GM12878 (cell line): ENCODE measurements at regions not wholly inside any gene's neighbourhood (a gene's known extent, or its start where the extent isn't known, plus 50 kb on each side); places are given as distances from the start of the nearest gene placed in this dataset.

Source experiments
- ATAC-seq: fragments of 200-7000 bp; cut with Tn5 transposase; 3 replicates; pipeline ENCODE4 v1.9.1; 2020; ENCODE audit warnings: mild to moderate bottlenecking, moderate library complexity
- BruUV-seq: library from RNA; stranded (reverse); fragments of 400-500 nt; replicated peaks from 2 replicates; lab custom pipeline; 2021; lab: Mats Ljungman, UMichigan
- CTCF ChIA-PET: fragments of 300-600 bp; sonication (Branson Sonifier 250); formaldehyde crosslinking; extraction: SDS; loops from one replicate; lab custom pipeline; 2021; ENCODE audit warnings: inconsistent platforms; lab: Yijun Ruan, JAX
- POLR2A ChIA-PET: fragments of 350-600 bp; formaldehyde crosslinking; extraction: SDS; loops from one replicate; lab custom pipeline; 2021; ENCODE audit warnings: inconsistent platforms; lab: Charles Lee
- RAD21 ChIA-PET: fragments of 300-600 bp; sonication (Branson Sonifier 250); formaldehyde crosslinking; loops from one replicate; lab custom pipeline; 2023; ENCODE audit warnings: antibody characterized with exemption; ENCODE audit not compliant: unreplicated experiment; lab: Charles Lee
- SMC1A ChIA-PET: fragments of 300-600 bp; sonication (Branson Sonifier 250); formaldehyde crosslinking; loops from one replicate; lab custom pipeline; 2023; ENCODE audit not compliant: unreplicated experiment, uncharacterized antibody; lab: Charles Lee
- DNase-seq: peaks from one replicate; pipeline ENCODE4 v3.0.0-alpha.2; 2011; ENCODE audit warnings: low read depth, low spot score
- FAIRE-seq: peaks from 3 replicates; lab custom pipeline; 2011; peaks lifted over from hg19 to GRCh38; lab: Jason Lieb, UNC
- H2AFZ ChIP-seq: 2 replicates; pipeline ENCODE4 v1.6.0; 2011; ENCODE audit warnings: low read depth, low read length, control low read depth; ENCODE audit not compliant: control insufficient read depth
- H3K27ac ChIP-seq: 2 replicates; pipeline ENCODE4 v1.5.1; 2011; ENCODE audit warnings: control low read depth; ENCODE audit not compliant: control insufficient read depth, insufficient read depth
- H3K27me3 ChIP-seq, 2 experiments: replicated peaks in 1 of 2; 2 replicates each; pipeline versions ENCODE4 v1.6.0 to v1.6.1; 2011; ENCODE audit warnings: low read length in 1 of 2; ENCODE audit not compliant: control insufficient read depth in 2 of 2, insufficient read depth in 2 of 2
- H3K36me3 ChIP-seq, 2 experiments: 2 replicates each; pipeline ENCODE4 v1.5.1; 2011; ENCODE audit warnings: low read length in 1 of 2; ENCODE audit not compliant: control insufficient read depth in 2 of 2, insufficient read depth in 2 of 2
- H3K4me1 ChIP-seq: 2 replicates; pipeline ENCODE4 v1.6.1; 2011; ENCODE audit warnings: mild to moderate bottlenecking, low read length, moderate library complexity, mixed read lengths; ENCODE audit not compliant: control insufficient read depth, insufficient read depth
- H3K4me2 ChIP-seq: 2 replicates; pipeline ENCODE4 v1.6.0; 2011; ENCODE audit warnings: control low read depth; ENCODE audit not compliant: control insufficient read depth, insufficient read depth
- H3K4me3 ChIP-seq: fragments of 200-600 bp; sonication (generic); 2 replicates; pipeline ENCODE4 v1.5.1; 2016
- H3K79me2 ChIP-seq: 2 replicates; pipeline ENCODE4 v1.6.0; 2011; ENCODE audit warnings: low read length; ENCODE audit not compliant: control insufficient read depth, insufficient read depth
- H3K9ac ChIP-seq: 2 replicates; pipeline ENCODE4 v1.8.0; 2011; ENCODE audit warnings: low read length, control low read depth, mixed read lengths; ENCODE audit not compliant: control insufficient read depth, insufficient read depth
- H3K9me3 ChIP-seq: replicated peaks from 3 replicates; pipeline ENCODE4 v1.5.1; 2011; ENCODE audit warnings: mild to moderate bottlenecking, low read length; ENCODE audit not compliant: control insufficient read depth, insufficient read depth
- H4K20me1 ChIP-seq: 2 replicates; pipeline ENCODE4 v1.6.0; 2011; ENCODE audit not compliant: control insufficient read depth, insufficient read depth
- DPF2 ChIP-seq: fragments of 450-650 bp; IDR thresholded peaks from 2 replicates; pipeline ENCODE4 v1.6.1; 2017; ENCODE audit warnings: mild to moderate bottlenecking
- EP300 ChIP-seq, 2 experiments: fragments of 150-350 bp in 1 of 2; IDR thresholded peaks; 2 replicates each; pipeline ENCODE4 v1.6.1; 2011 to 2012; ENCODE audit warnings: low read depth in 2 of 2, low read length in 2 of 2, borderline replicate concordance in 1 of 2, improper control_type of control experiment in 1 of 2, inconsistent platforms in 1 of 2; ENCODE audit not compliant: control insufficient read depth in 1 of 2
- HDAC6 ChIP-seq: fragments of 200-600 bp; sonication (generic); IDR thresholded peaks from one replicate; pipeline ENCODE4 v1.8.0; 2017; ENCODE audit warnings: antibody characterized with exemption; ENCODE audit not compliant: unreplicated experiment
- NRF1 ChIP-seq: conservative IDR thresholded peaks from 2 replicates; pipeline ENCODE4 v1.6.1; 2011; ENCODE audit warnings: mild to moderate bottlenecking, low read depth, low read length, improper control_type of control experiment
- PAX8 ChIP-seq: fragments of 450-650 bp; IDR thresholded peaks from 2 replicates; pipeline ENCODE4 v1.6.1; 2017; ENCODE audit warnings: mild to moderate bottlenecking, moderate library complexity
- POLR2AphosphoS2 ChIP-seq: IDR thresholded peaks from 2 replicates; pipeline ENCODE4 v1.6.1; 2011; ENCODE audit warnings: low read depth, mild to moderate bottlenecking, low read length, improper control_type of control experiment, moderate library complexity
- SIN3A ChIP-seq: IDR thresholded peaks from 2 replicates; pipeline ENCODE4 v1.6.1; 2012; ENCODE audit warnings: low read depth, low read length, improper control_type of control experiment
- SMARCA5 ChIP-seq: fragments of 450-650 bp; IDR thresholded peaks from 2 replicates; pipeline ENCODE4 v1.6.1; 2017; ENCODE audit warnings: mild to moderate bottlenecking
- SREBF2 ChIP-seq: IDR thresholded peaks from 2 replicates; pipeline ENCODE4 v1.6.1; 2012; ENCODE audit warnings: mild to moderate bottlenecking, low read length
- WGBS: methylation state at CpG from one replicate; pipeline ENCODE4 v1.1.6; 2016; ENCODE audit warnings: low lambda C conversion rate; ENCODE audit not compliant: insufficient replicate concordance, insufficient coverage; ENCODE audit errors: missing lambda C conversion rate; 5-methylcytosine and 5-hydroxymethylcytosine counted together
- in situ Hi-C: fragments of 300-500 bp; cut with MboI; formaldehyde crosslinking; loops from 9 replicates; pipeline ENCODE4 v1.14.3; 2018; ENCODE audit warnings: mixed read lengths
- intact Hi-C: fragments of 100-400 bp; cut with micrococcal nuclease; formaldehyde crosslinking; loops from one replicate; pipeline ENCODE4 v1.14.2; 2022; ENCODE audit not compliant: unreplicated experiment

GRCh38 chr13:85853901-85854663 lies 54.9 kb upstream of the SLITRK6 start (continued):
- TF ChIP-seq PAX8, result no peak
- no peak for TF ChIP-seq SIN3A
- no peak for TF ChIP-seq SREBF2
- TF ChIP-seq POLR2AphosphoS2, result no peak

GRCh38 chr13:85853161-85853894 lies 54.1 kb upstream of the SLITRK6 start:
- FAIRE-seq (no peak), ATAC-seq (no peak), DNase-seq (no peak)
- Histone ChIP-seq H3K27ac (no peak overlapping the region), H3K9me3 (no peaks in the 10 kb centered on the region), H3K4me3 (no peak overlapping the region), H3K4me1 (no peaks in the 10 kb centered on the region), H4K20me1 (no peaks in the 10 kb centered on the region), H3K4me2 (no peak overlapping the region), H3K79me2 (no peaks in the 10 kb centered on the region), H3K27me3 (no peaks in the 10 kb centered on the region), H3K36me3 (no peaks in the 10 kb centered on the region), H3K9ac (no peak overlapping the region), H2AFZ (no peak overlapping the region)
- 11% methylated on average over 7 of the region's 8 CpGs for WGBS
- CTCF ChIA-PET, result no interaction called here
- in situ Hi-C loops (no loop called here), intact Hi-C loops (no loop called here)
- POLR2A ChIA-PET, result no interaction called here
- RAD21 ChIA-PET, result no interaction called here
- SMC1A ChIA-PET, result no interaction called here
- no TSS peak for BruUV-seq
- TF ChIP-seq NRF1 (no peak), HDAC6 (no peak), SMARCA5 (no peak), DPF2 (no peak), EP300 (IDR thresholded peaks at IDR 0.05; ENCODE audit: borderline replicate concordance in 1 of 2, control insufficient read depth in 1 of 2, low read depth in 2 of 2, low read length in 2 of 2) (no peak)
